Ovary (tissue), 7 donors: ENCODE measurements at regions not wholly inside any gene's neighbourhood (a gene's known extent, or its start where the extent isn't known, plus 50 kb on each side); places are given as distances from the start of the nearest gene placed in this dataset.

ENCODE experiments used
- DNase-seq, 5 donors: peaks; one replicate each; pipeline ENCODE4 v3.0.0-alpha.2; 2019 to 2020
- H3K27ac ChIP-seq, 2 donors: fragments of 200-600 bp; one replicate each; pipeline versions ENCODE4 v1.5.1 to v1.8.0; 2019 to 2022
- H3K27me3 ChIP-seq: fragments of 200-600 bp; one replicate; pipeline ENCODE4 v1.8.0; 2022
- H3K36me3 ChIP-seq: fragments of 200-600 bp; sonication (generic); one replicate; pipeline ENCODE4 v1.5.1; 2019
- H3K4me1 ChIP-seq: one replicate; pipeline ENCODE4 v1.8.1; 2013; ENCODE audit warnings: mild to moderate bottlenecking, moderate library complexity; ENCODE audit not compliant: insufficient read depth
- H3K4me3 ChIP-seq: fragments of 200-600 bp; sonication (generic); one replicate; pipeline ENCODE4 v1.5.1; 2017
- H3K9me3 ChIP-seq, 2 donors: fragments of 200-600 bp in 1 of 2; sonication (generic) in 1 of 2; one replicate each; pipeline versions ENCODE4 v1.5.1 to v1.8.1; 2013 to 2019; ENCODE audit warnings: mild to moderate bottlenecking in 1 of 2, moderate library complexity in 1 of 2
- EP300 ChIP-seq: sonication (generic); formaldehyde crosslinking; IDR thresholded peaks from one replicate; pipeline ENCODE4 v1.6.1; 2017; ENCODE audit warnings: antibody characterized with exemption
- POLR2A ChIP-seq: fragments of 450-650 bp; IDR thresholded peaks from one replicate; pipeline ENCODE4 v1.6.1; 2017; ENCODE audit warnings: antibody characterized with exemption, mild to moderate bottlenecking, moderate library complexity
- WGBS, 3 donors: extraction: QIAGEN DNeasy Blood & Tissue Kit in 1 of 3; methylation state at CpG; one replicate each; pipeline versions ENCODE4 v1.1.5 to v1.1.7; 2013 to 2017; 5-methylcytosine and 5-hydroxymethylcytosine counted together
- intact Hi-C, 4 donors: fragments of 100-400 bp; cut with DNase I; formaldehyde crosslinking; loops; one replicate each; pipeline versions ENCODE4 v1.11.0 to v1.15.1; 2022 to 2023
- TF ChIP-seq, protein P1 (sequence below), 3 donors: fragments of 450-650 bp in 2 of 3; fragments of 200-600 bp in 1 of 3; IDR thresholded peaks; one replicate each; pipeline versions ENCODE4 v1.5.1 to v1.8.0; 2016 to 2022; ENCODE audit warnings: antibody characterized with exemption in 3 of 3, mild to moderate bottlenecking in 1 of 3
- donor health status: DM: no; HTN: no; CAD: no; lungs with moderate emphysema.
- donor health status: DM: no; HTN: no; CAD: no.
- donor health status: Bipolar disorder and iron deficiency.
- donor health status: DM: no; HTN: no; CAD: no.
- donor health status: DM: yes; HTN: yes; CAD: no.

DNA sequence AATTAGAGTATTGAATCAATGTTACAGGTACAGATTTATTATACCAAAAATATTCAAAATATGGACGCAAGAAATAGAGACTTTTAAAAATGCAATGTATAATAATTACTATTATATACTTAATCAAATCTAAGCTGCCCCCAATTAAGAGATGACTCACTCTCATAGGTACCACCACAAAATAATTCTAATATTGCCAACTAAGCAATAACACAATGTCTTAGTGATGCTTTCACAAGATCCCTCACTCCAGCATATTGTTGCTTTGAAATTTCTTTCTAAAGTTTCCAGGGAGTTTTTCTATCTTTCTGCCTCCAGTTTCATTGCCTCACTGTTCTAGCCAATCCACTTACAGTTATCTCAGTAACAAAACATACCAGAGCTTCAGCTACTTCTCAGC is 270.0 kb upstream of the PABPC4L start:
- H3K27ac ChIP-seq = no peak overlapping the region
- no peak overlapping the region for H3K4me3 ChIP-seq
- H3K27me3 ChIP-seq = no peaks in the 10 kb centered on the region
- TF ChIP-seq POLR2A (no peak), EP300 (no peak)
- TF ChIP-seq, protein P1, sequence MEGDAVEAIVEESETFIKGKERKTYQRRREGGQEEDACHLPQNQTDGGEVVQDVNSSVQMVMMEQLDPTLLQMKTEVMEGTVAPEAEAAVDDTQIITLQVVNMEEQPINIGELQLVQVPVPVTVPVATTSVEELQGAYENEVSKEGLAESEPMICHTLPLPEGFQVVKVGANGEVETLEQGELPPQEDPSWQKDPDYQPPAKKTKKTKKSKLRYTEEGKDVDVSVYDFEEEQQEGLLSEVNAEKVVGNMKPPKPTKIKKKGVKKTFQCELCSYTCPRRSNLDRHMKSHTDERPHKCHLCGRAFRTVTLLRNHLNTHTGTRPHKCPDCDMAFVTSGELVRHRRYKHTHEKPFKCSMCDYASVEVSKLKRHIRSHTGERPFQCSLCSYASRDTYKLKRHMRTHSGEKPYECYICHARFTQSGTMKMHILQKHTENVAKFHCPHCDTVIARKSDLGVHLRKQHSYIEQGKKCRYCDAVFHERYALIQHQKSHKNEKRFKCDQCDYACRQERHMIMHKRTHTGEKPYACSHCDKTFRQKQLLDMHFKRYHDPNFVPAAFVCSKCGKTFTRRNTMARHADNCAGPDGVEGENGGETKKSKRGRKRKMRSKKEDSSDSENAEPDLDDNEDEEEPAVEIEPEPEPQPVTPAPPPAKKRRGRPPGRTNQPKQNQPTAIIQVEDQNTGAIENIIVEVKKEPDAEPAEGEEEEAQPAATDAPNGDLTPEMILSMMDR (IDR thresholded peaks at IDR 0.05) = no peak
- 91 to 95% (median 93%) methylated on average over 1 of the region's 1 CpG for WGBS, 3 donors
- no peak for DNase-seq
- intact Hi-C loops = no loop called here
- H3K36me3 ChIP-seq = no peaks in the 10 kb centered on the region
- no peaks in the 10 kb centered on the region for H3K9me3 ChIP-seq
- H3K4me1 ChIP-seq = no peaks in the 10 kb centered on the region

DNA sequence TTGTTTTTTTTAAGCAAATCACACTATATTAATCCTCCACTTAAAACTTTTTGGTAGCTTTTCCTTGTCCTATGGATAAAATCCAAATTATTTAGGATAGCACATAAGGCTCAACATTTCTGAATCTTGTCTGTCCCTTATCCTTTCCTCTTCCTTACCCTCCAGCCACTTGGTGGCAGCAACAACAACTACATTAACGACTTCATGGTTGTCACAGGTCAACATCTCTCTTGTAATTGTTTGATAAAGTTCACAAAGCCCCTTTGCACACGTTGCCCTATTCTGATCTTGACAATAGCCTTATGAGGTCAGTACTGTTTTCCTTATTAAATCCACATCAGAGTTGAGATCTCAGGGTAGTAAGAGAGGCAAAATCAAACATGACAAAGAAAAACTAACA is 269.0 kb upstream of the PABPC4L start:
- WGBS, 3 donors = 22 to 35% (median 23%) methylated on average over 2 of the region's 2 CpGs
- no peak for DNase-seq
- Histone ChIP-seq H3K27me3 (no peaks in the 10 kb centered on the region), H3K27ac (no peak overlapping the region), H3K4me3 (no peak overlapping the region), H3K4me1 (no peaks in the 10 kb centered on the region), H3K36me3 (no peaks in the 10 kb centered on the region), H3K9me3 (no peaks in the 10 kb centered on the region)
- intact Hi-C loops = no loop called here
- no peak for TF ChIP-seq POLR2A
- TF ChIP-seq, protein P1 (IDR thresholded peaks at IDR 0.05) = no peak
- TF ChIP-seq EP300 = no peak

DNA sequence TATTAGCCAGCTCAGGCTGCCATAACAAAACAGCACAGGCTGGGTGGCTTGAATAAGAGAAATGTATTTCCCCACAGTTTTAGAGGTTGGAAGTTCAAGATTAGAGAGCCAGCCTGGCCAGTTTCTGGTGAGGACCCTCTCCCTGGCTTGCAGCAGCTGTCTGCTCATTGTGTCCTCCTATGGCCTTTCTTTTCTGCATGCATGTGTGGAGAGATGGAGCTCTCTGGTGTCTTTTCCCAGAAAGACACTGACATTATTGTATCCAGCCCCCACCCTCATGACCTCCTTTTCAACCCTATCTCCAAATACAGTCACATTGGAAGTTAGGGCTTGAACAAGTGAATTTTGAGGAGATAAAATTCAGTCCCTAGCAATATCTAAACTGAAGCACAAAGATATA is 263.8 kb upstream of the PABPC4L start:
- no peak for TF ChIP-seq POLR2A
- TF ChIP-seq, protein P1 (IDR thresholded peaks at IDR 0.05) = no peak
- Histone ChIP-seq H3K4me3 (no peak overlapping the region), H3K4me1 (no peaks in the 10 kb centered on the region), H3K9me3 (no peaks in the 10 kb centered on the region), H3K36me3 (no peaks in the 10 kb centered on the region), H3K27me3 (no peaks in the 10 kb centered on the region), H3K27ac (no peak overlapping the region)
- intact Hi-C loops = no loop called here
- DNase-seq = no peak

DNA sequence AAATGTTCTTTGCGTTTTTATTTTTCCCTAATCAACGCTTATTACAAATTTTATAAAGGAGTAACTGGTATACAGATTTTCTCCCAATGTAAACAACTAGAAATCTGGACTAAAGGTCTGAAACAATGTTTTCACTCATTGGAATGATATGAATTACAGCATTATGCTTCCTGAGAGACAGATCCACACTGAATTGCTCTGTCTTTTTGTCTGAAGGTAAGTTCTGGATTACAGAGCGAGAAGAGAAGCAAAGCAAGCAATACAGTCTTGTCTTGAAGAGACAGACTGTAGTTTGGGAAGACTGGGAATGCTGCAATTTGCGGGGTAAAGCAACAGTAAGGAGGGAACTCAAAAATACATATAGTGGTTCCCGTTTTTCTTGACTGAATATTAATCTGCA is 262.2 kb upstream of the PABPC4L start:
- DNase-seq = no peak
- Histone ChIP-seq H3K4me3 (no peak overlapping the region), H3K27me3 (no peaks in the 10 kb centered on the region), H3K36me3 (no peaks in the 10 kb centered on the region), H3K9me3 (no peaks in the 10 kb centered on the region), H3K27ac (no peak overlapping the region), H3K4me1 (no peaks in the 10 kb centered on the region)
- intact Hi-C loops = no loop called here
- 60 to 83% (median 71%) methylated on average over 5 of the region's 5 CpGs for WGBS, 3 donors
- no peak for TF ChIP-seq EP300
- TF ChIP-seq POLR2A = no peak
- TF ChIP-seq, protein P1 (IDR thresholded peaks at IDR 0.05) = no peak

DNA sequence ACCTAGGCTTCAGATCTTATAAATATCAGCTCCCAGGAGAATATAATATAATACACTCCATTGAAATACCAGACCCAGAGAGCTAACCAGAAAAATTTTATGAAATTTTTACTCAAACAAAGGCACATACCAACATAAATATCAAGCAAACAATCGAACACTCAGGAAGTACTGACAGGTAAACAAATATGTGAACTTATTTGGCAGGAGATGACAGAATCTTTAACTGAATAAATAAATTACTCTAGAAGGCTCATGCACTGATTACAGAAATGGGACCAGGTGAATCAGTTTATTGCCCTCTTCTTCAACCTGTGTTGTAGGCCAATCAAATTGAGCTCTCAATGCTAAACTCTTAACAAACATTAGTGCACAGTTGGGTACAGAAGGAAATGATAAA is 225.2 kb upstream of the PABPC4L start:
- Histone ChIP-seq H3K4me1 (peaks cover 1% of the 10 kb centered on the region), H3K4me3 (no peak overlapping the region), H3K36me3 (no peaks in the 10 kb centered on the region), H3K27ac (no peak overlapping the region), H3K27me3 (no peaks in the 10 kb centered on the region), H3K9me3 (no peaks in the 10 kb centered on the region)
- TF ChIP-seq POLR2A (no peak), EP300 (no peak)
- TF ChIP-seq, protein P1 (IDR thresholded peaks at IDR 0.05) = no peak
- DNase-seq = no peak
- intact Hi-C loops = no loop called here
- 35 to 57% (median 53%) methylated on average over 1 of the region's 1 CpG for WGBS, 3 donors
